ENCODE measurements at regions not wholly inside any gene's neighbourhood (a gene's known extent, or its start where the extent isn't known, plus 50 kb on each side); places are given as distances from the start of the nearest gene placed in this dataset.

GRCh38 chr1:30417001-30417700 lies 306.2 kb downstream of the MATN1 start:
- TF ChIP-seq CTCF (optimal IDR thresholded peaks at IDR 0.05 in 1 of 3, IDR thresholded peaks at IDR 0.05 in 1 of 3, conservative IDR thresholded peaks at IDR 0.05 in 1 of 3; ENCODE audit: extremely low read depth in 1 of 3, insufficient read depth in 2 of 3, low read length in 3 of 3) (no peak), EZH2 (IDR thresholded peaks at IDR 0.05; ENCODE audit: low read length) (no peak)

Data from keratinocyte (primary cell).